ENCODE measurements at regions not wholly inside any gene's neighbourhood (a gene's known extent, or its start where the extent isn't known, plus 50 kb on each side); places are given as distances from the start of the nearest gene placed in this dataset.
"Not testable (repeated sequence)": the region's sequence is repeated elsewhere in the genome, so short reads cannot be mapped to it uniquely, and the experiment has no call there.

DNA sequence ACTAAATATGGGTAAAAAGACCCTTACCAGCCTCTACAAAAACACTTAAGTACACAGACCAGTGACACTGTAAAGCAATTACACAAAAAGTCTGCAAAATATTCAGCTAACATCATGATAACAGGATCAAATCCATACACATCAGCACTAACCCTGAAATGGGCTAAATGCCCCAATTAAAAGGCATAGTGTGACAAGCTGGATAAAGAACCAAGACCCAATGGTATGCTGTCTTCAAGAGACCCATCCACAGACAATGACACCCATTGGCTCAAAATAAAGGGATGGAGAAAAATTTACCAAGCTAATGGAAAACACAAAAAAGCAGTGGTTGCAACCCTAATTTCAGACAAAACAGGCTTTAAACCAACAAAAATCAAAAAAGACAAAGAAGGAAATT is 221.0 kb upstream of the ISL1 start:
- DNase-seq (ENCODE audit: low read depth): no peak

DNA sequence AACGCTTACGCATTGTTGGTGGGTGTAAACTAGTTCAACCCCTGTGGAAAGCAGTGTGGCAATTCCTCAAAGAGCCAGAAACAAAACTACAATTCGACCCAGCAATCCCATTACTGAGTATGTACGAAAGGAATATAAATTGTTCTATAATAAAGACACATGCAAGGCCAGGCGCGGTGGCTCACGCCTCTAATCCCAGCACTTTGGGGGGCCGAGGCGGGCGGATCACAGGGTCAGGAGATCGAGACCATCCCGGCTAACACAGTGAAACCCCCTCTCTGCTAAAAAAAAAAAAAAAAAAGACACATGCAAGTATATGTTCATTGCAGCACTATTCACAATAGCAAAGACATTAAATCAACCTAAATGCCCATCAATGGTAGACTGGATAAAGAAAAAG is 217.6 kb upstream of the ISL1 start:
- not testable (repeated sequence) for DNase-seq (ENCODE audit: low read depth)

DNA sequence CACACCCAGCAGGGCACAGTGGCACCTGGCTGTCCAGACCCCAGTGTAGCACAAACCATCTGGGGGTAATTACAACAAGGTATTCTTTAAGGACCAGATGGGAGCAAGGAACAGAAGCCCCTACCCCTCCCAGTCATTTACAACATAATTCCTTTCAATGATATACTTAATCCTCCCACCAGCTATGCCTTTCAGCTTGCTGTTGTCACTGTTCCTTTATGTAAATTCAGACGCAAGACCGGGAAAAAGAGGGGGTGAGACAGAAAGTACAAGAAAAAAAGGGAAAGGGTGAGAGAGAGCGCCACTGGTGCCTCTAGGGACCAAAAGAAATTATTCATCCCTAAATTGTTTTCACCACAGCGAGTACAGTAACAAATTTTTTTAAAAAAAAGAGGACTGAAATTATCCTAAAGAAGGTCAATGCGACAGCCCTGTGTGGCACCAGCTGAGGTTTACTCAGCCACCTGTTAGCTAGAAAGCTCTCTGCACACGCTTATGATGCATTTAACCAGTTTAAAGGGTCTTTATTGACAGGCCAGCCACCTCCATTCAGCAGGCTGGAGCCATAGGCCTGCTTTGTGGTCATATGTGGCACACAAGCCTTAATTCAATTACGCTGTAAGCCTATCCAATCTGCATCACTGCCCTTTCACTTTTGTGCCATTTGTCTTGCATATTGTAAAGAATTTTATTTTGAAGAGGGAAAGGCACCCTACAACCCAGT is 210.2 kb upstream of the ISL1 start:
- DNase-seq (ENCODE audit: low read depth): no peak

DNA sequence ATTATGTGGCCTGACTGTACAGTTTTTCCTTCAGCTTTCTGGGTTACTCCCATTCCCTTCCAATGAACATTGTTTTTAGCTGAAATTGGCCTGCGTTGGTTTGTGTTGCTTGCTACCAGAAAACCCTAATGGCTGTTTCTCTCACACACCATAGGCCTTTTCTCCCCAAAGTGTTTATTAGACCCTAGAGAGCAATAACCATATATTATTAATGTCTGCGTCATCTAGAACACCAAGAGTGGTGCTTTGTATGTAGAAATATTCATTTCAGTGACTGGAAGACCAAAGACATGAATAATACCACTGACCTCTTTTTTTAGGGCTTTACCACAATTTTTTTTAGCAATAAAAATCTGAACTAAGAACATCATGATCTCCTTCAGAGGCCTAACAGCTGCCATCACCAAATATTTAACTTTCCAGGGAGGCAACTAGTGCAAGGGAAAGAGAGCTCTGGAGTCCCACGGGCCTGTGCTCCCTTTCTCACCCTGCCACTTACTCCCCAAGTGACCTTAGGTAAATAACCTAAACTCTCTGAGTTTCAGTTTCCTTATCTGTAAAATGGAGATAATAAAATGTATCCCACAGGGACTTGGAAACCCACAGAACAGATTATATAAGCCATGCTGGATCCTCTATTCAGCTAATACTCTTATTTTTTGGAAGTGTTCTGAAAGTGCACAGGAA is 201.9 kb upstream of the ISL1 start:
- no peak for DNase-seq (ENCODE audit: low read depth)

DNA sequence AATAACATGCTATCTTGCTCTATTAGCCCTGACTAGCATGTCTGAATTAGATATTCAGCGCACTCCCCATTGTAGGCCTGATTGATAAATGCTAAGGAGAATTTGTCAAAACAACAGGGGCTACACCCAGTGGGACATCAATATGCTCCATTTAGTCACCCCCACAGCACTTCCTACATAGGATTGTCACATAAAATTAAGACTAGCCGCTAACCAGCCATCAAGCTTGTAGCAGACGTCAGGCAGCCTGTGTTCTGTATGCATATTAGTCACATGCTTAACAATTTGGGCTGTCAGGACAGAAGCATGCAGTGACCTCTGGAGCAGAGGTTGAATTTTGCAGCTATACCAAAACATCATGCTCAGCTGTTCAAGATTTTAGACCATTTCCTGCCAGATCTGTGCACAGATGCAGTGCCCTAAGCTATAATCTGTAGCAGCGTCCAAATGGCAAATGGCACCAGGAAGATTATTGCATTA is 197.4 kb upstream of the ISL1 start:
- DNase-seq (ENCODE audit: low read depth): no peak

DNA sequence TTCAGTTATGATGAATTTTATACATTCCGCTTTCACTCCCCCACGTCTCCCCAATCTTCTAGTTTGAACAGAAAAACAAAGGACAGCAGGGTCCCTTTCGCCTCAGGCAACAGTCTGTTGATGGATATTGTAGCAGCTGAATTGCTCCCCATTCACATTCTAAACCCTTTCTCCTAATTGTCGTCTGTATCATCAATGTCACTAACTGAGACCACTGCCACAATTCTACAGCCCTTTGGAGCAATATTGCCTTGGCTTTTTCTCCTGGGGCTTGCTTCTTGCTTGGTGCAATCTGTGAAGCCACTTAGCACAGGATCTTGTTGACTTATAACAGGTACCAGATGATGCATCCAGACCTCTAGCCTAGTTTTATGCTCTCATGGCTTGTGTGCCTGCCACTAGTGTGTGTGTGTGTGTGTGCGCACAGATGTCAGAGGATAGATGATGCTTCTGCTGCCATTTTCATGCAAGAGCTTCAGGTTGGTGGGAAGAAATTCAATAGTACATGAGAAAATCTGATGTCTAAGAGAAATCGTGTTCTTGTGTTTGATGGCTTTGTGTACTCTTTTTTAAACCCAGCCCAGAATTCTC is 195.2 kb upstream of the ISL1 start:
- DNase-seq (ENCODE audit: low read depth): no peak

DNA sequence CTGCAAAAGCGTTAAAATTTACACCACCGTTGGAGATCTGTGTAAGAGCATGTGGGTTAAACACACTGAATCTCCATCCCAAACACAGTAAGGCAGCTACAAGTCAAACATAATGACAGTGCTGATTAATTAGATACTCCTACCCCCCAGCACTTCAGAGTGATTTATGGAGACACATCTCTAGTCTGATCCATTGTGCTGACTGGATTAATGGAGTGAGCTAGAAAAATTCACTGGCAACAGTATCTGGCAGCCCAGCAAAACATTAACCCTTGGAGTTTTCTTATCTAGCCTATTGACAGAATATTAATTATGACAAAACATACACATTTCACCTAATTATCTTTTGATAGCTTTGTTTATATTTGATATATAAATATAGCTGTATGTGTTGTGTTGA is 188.6 kb upstream of the ISL1 start:
- DNase-seq (ENCODE audit: low read depth): no peak

DNA sequence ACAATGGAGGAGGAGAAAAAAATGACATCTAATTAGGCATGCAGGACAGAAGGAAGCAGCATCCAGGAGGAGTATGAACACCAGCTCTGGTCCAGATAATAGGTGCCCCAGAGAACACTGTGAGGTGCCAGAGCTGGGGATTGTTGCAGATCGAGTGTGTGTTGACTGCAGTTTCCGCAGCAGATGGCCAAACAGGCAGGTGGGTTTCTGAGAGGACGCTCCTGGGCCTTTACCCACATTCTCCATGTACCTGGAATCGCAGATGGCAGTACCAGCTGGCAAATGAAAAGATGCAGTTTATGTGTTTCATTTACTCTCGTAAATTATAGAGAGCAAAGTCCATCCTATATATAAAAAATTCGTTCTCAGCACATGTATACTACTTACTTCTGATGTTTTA is 182.2 kb upstream of the ISL1 start:
- no peak for DNase-seq (ENCODE audit: low read depth)

DNA sequence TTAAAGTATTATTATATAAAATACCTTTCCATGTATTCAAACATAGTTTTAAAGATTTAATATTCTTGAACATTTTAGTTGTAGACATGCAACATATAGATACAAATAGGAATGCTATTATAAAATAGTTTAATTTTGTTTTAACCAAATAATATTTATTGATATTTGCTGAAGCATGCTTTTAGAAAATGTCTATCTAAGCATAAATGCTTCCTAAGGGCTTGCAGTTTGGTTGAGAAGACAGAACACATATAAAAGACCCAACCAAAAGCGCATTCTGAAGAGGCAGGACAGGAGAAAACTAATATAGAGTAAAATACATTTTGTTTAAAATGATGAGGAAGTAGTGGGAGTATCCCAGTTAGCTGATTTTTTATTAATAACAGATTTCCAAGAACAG is 181.5 kb upstream of the ISL1 start:
- DNase-seq (ENCODE audit: low read depth): no peak

DNA sequence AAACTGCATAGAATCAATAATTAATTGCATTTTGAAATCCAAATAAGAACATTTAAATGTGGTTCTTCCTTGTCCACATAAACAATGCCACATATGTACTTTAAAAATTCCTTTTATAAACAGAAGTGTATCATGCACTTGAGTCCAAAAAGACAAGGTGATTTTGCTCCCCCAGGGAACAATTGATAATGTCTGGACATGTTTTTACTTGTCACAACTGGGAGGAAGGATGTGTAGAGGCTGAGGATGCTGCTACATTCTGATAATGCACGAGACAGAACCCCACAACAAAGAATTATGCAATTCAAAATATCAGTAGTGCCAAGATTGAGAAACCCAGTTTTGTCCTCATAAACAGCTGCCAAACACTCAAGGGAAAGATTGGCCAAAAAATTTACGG is 181.1 kb upstream of the ISL1 start:
- no peak for DNase-seq (ENCODE audit: low read depth)

DNA sequence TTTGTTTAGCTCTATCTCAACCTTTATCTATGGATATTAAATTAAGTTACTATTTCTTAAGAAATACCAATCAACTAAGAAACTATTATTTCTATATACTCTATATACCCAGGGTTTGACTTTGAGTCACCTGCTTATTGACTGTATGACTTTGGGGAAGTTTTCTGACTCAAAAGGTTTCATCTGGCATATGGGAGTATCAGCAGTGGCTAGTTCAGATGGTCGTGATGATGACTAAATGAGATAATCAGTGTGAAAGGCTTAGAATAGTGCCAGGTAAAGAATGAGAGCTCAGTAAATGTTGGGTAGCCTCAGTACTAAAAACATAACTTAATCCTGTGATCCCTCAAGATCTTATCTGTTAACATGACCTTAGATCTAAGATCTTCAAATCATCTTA is 179.7 kb upstream of the ISL1 start:
- DNase-seq (ENCODE audit: low read depth): no peak

DNA sequence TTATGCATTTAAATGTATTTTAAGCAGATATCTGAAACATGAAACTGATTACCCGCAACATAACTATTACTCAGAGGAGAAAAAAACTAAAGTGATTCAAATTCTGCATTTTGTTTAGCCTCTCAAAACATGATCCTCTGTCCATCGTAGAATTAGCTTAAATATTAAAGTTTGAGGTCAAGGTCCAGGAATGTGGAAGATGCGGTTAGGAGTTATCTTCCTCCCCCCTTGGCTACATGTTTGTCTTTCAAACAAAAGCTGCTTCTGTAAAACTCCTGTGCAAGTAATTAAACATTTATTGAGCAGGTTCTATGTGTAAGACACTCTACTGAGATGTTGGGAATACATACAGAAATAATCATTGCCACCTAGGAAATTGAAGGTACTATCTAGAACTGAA is 175.0 kb upstream of the ISL1 start:
- no peak for DNase-seq (ENCODE audit: low read depth)

DNA sequence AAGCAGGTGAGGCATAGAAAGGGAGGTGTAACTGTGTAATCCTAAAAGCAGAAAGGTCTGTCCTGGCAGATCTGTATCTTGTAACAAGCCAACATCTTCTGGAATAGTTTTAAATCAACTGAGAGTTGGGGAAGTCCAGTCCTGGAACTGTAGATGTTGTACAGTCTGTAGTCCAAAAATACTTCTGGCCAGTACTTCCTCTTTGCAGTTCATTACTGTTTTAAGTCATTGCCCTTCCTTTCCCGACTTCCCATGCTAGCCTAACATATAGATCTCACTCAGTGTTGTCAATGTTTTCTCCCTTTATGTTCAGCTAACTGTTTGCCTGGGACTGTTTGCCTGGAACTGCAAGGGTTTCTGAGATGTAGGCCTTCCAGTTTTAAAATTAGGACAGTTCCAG is 168.5 kb upstream of the ISL1 start:
- DNase-seq (ENCODE audit: low read depth): no peak

DNA sequence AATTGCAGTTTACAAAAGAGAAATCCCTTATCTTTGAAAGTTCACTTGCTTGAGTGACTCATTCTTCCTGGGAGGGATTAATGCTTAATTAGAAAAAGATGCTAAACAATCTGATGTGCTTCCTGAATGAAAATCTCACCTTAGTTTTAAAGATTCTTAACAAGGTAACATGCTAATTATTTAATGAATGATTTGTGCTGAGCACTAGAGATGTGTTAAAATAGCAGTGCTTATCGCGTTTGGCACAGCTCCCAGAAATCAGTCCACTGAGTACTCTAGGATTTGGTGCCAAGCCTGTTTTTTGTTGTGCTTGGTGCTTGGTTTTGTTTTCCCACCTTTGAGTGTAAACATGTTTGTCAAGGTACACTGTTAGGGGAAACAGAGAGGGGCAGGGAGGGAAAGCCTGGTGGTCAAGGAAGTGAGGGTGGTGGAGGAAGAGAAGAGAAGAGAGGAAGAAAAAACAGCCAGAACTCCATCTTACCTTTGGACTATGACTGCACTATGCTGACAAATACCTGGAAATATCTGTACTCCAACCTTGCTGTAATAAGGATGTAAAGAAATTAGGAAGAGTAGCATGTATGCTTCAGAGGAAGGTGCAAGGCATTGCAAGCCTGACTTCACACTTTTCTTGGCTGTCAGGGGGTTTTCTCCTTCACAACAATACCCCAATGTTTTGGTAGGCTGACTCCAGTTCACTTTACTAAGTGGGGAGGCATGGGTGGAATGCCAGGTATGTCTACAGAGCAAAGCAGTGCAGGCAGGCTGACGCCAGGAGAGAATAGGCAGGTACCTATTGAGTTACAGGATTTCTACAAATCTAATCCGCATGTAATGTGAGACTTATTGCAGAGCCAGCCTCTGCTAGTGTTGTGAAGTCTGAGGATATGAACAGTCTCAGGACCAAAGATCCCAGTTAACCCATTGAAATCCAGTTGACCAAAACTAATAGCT is 157.2 kb upstream of the ISL1 start:
- DNase-seq (ENCODE audit: low read depth): no peak

DNA sequence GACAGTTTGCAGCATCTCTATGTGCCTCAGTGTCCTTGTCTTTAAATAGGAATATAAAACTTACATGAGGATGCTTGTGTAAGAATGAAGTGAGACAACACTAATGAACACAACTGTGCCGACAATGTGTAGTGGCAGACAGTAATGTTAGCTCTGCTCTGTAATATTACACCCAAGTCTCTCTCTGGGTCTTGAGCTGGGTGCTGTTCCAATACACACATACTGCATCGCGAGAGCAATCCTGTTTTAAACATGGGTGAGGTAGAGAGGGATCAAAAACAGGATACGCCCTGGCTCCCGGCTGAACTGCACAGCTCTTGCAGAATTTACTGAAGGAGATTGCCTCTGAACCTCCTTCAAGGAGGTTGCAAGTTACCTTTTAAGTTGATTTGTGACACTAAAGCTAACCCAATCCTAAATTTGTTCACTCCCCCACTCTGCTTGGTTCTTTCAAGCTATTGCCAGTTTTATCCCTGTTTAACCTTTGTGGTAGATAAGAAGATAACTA is 155.2 kb upstream of the ISL1 start:
- DNase-seq (ENCODE audit: low read depth): no peak

DNA sequence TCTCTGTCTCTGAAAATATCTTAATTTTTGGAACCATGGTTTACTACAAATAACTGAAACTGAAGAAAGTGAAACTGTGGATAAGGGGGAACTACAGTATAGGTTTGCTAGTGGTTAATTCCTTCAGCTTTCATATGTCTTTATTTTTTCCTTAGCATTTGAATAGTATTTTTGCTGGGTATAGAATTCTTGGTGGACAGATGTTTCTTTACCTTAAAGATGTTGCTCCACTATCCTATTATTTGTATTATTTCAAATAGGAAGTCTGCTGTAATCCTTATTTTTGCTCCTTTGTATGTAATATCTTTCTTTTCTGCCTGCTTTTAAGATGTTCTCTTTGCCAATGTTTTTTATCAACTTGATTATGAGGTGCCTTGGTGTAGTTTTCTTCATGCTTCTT is 152.9 kb upstream of the ISL1 start:
- DNase-seq (ENCODE audit: low read depth): no peak

DNA sequence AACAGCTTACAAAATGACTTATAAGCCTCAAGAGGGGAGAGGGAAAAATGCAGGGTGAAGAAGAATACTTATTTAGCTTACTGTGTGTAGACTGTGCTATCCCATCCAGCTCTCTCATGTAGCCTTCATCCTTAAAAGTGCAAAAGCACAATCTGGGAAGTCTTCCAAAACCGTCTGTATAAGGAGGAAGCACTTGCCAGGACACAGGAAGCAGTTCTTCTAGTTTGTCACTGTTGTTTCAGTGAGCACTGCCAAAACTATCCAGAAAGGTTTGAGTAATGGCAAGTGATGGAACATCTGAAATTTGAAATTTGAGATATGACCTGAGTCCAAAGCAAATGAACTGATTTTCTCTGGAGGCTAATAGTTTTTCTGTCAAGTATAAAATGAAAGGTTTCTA is 140.8 kb upstream of the ISL1 start:
- no peak for DNase-seq (ENCODE audit: low read depth)

DNA sequence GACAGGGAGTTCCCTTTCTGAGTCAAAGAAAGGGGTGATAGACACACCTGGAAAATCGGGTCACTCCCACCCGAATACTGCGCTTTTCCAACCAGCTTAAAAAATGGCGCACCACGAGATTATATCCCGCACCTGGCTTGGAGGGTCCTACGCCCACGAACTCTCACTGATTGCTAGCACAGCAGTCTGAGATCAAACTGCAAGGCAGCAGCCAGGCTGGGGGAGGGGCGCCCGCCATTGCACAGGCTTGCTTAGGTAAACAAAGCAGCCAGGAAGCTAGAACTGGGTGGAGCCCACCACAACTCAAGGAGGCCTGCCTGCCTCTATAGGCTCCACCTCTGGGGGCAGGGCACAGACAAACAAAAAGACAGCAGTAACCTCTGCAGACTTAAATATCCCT is 132.3 kb upstream of the ISL1 start:
- not testable (repeated sequence) for DNase-seq (ENCODE audit: low read depth)

DNA sequence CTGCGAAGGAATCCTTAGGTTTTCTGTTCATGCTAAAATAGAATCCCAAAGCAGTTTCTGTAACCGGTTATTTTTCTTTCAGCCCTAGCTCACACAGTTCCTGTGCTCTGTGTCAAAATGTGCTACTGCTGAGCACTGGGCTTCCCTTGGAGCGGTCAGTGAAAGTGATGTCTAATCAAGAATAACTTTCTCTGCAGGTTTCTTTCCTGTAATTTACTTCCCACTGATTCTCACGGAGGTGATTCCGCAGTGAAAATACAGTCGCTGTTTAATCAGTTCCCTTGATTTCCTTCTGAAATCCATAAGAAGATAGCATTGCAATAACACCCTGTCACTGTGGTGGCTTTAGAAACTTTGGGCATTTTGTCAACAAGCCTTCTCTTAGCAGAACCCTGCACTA is 112.0 kb upstream of the ISL1 start:
- DNase-seq (ENCODE audit: low read depth): no peak

DNA sequence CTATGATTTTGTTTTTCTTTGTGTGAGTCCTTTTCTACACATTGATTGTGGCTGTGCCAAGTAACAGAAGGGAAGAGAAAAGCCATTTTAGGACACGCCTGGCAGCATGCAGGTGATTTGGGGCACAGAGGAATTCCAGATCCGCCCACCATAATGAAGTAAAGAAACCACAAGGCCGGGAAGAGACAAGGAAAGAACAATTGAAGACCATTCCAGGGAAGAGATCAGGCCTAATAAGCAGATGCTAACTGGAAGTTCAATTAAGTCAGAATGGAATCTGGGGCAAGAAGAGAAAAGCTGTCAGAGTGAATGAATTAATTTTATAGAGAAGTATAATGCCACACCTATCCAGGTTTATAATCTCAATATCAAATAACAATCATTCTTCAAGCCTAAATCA is 110.2 kb upstream of the ISL1 start:
- DNase-seq (ENCODE audit: low read depth): no peak

DNA sequence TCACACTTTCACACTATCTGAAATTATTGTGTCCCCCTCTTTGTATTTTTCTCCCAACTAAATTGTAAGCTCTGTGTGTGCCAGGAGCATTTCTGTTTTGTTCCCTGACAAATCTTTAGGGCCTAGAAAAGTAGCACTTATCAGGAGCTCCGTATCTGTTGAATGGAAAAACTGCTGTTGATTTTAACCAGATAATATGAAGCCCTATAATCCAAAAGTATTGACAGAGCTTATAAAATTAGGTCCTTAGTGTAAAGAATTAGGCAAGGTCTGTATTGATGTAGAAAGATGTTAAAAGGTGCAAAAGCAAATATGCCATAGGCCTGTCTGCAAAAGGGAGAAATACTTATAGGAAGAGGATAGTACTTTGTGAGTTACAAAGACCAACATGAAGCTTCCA is 109.4 kb upstream of the ISL1 start:
- no peak for DNase-seq (ENCODE audit: low read depth)

DNA sequence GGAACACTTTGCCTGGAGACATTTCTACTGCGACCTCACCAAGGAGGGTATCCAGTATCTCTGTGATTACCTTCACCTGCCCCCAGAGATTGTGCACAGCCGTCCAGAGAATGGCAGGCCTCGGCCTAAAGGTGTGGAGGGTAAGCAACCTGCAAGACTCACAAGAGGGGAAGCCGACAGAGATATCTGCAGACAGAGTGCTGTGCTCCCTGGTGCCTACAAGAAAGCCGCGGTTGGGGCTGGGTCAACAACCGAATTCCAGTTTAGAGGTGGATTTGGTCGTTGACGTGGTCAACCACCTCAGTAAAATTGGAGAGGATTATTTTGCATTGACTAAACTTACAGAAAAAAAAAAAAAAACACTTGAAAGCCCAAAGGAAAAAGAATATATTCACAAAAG is 107.8 kb upstream of the ISL1 start:
- DNase-seq (ENCODE audit: low read depth): no peak

Data from LHCN-M2 (cell line).